HG03575 (cell line): ENCODE measurements at regions not wholly inside any gene's neighbourhood (a gene's known extent, or its start where the extent isn't known, plus 50 kb on each side); places are given as distances from the start of the nearest gene placed in this dataset.
"Not testable (repeated sequence)": the region's sequence is repeated elsewhere in the genome, so short reads cannot be mapped to it uniquely, and the experiment has no call there.

Source experiments
- ATAC-seq: cut with Tn5 transposase; IDR thresholded peaks from one replicate; pipeline ENCODE4 v1.9.1; 2021; ENCODE audit not compliant: unreplicated experiment, insufficient number of reproducible peaks, low FRiP score; ENCODE audit errors: extremely low read depth

- ATAC-seq = no peak
Measured at GRCh38 chr11:45000918-45001317, 50.2 kb upstream of the TP53I11 start.

GRCh38 chr11:45001466-45002165 is 50.9 kb upstream of the TP53I11 start:
- no peak for ATAC-seq

GRCh38 chr11:45005106-45005505 is 54.4 kb upstream of the TP53I11 start:
- ATAC-seq = no peak

GRCh38 chr11:45007011-45007410 is 56.3 kb upstream of the TP53I11 start:
- no peak for ATAC-seq

DNA sequence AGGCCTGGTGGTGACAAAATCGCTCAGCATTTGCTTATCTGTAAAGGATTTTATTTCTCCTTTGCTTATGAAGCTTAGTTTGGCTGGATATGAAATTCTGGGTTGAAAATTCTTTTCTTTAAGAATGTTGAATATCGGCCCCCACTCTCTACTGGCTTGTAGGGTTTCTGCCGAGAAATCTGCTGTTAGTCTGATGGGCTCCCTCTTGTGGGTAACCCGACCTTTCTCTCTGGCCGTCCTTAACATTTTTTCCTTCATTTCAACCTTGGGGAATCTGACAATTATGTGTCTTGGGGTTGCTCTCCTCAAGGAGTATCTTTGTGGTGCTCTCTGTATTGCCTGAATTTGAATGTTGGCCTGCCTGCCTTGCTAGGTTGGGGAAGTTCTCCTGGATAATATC is 65.3 kb upstream of the TP53I11 start:
- ATAC-seq = not testable (repeated sequence)

DNA sequence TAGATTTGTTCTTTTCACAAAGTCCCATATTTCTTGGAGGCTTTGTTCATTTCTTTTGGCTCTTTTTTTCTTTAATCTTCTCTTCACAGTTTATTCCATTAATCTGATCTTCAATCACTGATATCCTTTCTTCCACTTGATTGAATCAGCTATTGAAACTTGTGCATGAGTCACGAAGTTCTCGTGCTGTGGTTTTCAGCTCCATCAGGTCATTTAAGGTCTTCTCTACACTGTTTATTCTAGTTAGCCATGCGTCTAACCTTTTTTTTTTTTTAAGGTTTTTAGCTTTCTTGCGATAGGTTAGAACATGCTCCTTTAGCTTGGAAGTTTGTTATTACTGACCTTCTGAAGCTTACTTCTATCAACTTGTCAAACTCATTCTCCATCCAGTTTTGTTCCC is 65.8 kb upstream of the TP53I11 start:
- ATAC-seq = not testable (repeated sequence)

- ATAC-seq = no peak
Measured at GRCh38 chr11:45017329-45017728, 66.6 kb upstream of the TP53I11 start.

- no peak for ATAC-seq
Measured at GRCh38 chr11:45021001-45021400, 70.3 kb upstream of the TP53I11 start.

DNA sequence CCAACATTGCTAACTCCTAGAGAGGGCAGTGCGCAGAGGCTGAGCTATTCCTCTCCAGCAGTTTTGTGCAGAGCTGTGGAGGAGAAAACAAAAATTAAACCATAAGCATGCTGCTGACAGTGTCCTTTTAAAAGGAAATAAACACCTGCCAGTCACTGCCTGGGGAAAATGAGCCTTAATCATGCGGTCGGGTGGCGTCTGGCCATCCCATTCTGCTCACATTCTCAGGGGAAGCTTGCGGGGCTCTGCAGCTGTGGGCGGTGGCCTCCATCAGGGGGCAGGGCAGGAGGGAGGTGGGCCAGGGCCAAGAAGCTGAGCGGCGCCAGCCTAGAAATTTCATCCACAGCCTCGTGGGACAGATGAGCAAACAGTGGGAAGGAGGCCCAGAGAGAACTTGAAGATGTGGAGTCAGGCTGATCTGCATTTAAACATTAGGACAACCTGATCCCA is 71.0 kb upstream of the TP53I11 start:
- no peak for ATAC-seq

- ATAC-seq = no peak
Measured at GRCh38 chr11:45022294-45023064, 71.8 kb upstream of the TP53I11 start.

GRCh38 chr11:45023065-45023365 is 72.3 kb upstream of the TP53I11 start:
- ATAC-seq = no peak

GRCh38 chr11:45024316-45024715 is 73.6 kb upstream of the TP53I11 start:
- no peak for ATAC-seq

- no peak for ATAC-seq
Measured at GRCh38 chr11:45024846-45025588, 74.3 kb upstream of the TP53I11 start.

- ATAC-seq = no peak
Measured at GRCh38 chr11:45025716-45026492, 75.2 kb upstream of the TP53I11 start.

GRCh38 chr11:45026835-45027234 is 76.2 kb upstream of the TP53I11 start:
- ATAC-seq = no peak

DNA sequence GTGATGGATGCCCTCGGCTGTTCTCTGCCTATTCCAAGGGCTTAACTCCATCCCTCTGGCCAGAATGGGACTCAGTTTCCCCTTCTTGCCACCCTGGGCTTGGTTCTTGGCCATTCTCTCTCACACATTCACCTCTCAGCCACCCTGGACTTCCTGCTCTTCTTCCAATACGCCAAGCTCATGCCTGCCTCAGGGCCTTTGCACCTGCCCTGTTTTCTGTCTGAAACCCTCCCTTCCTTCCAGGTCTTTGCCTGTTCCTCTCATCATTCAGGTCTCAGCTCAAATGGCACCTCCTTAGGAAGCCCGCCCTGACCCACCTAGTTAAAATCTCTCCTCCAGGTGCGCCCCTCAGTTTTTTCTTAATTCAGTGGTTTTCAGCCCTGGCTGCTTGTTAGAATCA is 76.6 kb upstream of the TP53I11 start:
- no peak for ATAC-seq

DNA sequence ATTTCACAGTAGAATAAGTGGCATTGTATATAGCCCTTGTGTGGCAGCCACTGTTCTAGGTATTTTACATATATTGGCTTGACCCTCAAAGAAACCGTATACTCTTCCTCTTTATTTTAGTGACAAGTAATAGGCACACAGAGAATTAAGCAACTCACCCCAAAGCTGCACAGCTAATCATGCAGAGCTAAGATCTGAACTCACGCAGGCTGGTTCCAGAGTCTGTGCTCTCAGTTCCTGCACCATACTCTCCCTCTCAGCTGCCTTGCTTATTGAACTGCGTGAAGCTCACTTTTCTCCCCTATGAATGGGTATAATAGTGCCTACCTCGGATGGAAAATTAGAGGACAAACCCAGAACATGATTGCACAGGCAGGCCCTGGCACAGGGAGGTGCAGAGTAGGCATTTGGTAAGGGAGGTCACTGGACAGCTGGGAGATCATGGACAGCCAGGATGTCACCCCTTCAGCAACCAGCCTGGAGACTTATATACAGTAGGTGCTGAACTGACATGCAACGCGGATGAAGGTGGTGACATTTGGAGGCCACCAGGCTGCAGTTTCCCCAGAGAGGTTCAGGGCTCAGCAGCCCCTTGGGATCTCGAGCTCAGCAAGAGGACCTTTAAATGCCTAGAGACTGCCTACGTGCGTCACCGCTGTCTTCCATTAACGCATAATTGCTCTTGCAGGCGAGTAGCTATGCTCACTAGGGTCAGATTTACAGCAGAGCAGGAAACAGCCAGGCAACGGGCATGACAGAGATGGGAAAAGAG is 78.4 kb upstream of the TP53I11 start:
- no peak for ATAC-seq

DNA sequence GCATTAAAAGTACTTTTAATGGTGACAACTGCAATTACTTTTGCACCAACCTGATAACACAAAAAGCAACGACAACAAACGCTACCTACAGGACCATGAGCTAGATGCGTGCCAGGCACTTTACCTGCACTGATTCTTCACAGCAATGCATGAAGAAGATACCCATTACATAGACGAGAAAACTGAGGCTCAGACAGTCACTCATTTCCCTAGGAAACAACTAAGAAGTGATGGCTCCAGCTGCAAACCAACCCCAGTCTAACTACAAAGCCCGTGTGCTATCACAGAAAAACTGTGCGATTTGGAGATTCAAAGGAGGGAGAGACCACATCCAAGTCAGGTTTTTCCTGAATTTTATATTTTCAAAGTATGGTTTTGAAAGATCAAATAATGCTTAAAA is 80.1 kb upstream of the TP53I11 start:
- no peak for ATAC-seq
